Colonic mucosa (tissue), 4 donors: ENCODE measurements at regions not wholly inside any gene's neighbourhood (a gene's known extent, or its start where the extent isn't known, plus 50 kb on each side); places are given as distances from the start of the nearest gene placed in this dataset.

Experiments
- DNase-seq: peaks from one replicate; pipeline ENCODE4 v3.0.0-alpha.2; 2020
- H3K27ac ChIP-seq: fragments of 200-600 bp; one replicate; pipeline ENCODE4 v1.8.0; 2021
- H3K27me3 ChIP-seq: fragments of 200-600 bp; one replicate; pipeline ENCODE4 v1.8.0; 2021
- H3K36me3 ChIP-seq: fragments of 200-600 bp; one replicate; pipeline ENCODE4 v1.8.0; 2021
- H3K4me1 ChIP-seq: fragments of 200-600 bp; one replicate; pipeline ENCODE4 v1.8.0; 2021; ENCODE audit warnings: mild to moderate bottlenecking
- H3K4me3 ChIP-seq: fragments of 200-600 bp; one replicate; pipeline ENCODE4 v1.8.0; 2021
- H3K9ac ChIP-seq, 2 donors: one replicate each; pipeline ENCODE4 v1.7.0; 2013; ENCODE audit warnings: control low read depth in 2 of 2, low read depth in 2 of 2, low read length in 2 of 2
- H3K9me3 ChIP-seq: fragments of 200-600 bp; one replicate; pipeline ENCODE4 v1.8.0; 2021
- intact Hi-C: fragments of 100-400 bp; cut with DNase I; formaldehyde crosslinking; loops from one replicate; pipeline ENCODE4 v1.14.1; 2022
- TF ChIP-seq, protein P1 (sequence below): fragments of 200-600 bp; IDR thresholded peaks from one replicate; pipeline ENCODE4 v1.8.0; 2022; ENCODE audit warnings: antibody characterized with exemption, mild to moderate bottlenecking
- donor health status: healthy.
- donor health status: DM: no; HTN: no; CAD: no.
- donor health status: DM: no; HTN: no; CAD: no.

DNA sequence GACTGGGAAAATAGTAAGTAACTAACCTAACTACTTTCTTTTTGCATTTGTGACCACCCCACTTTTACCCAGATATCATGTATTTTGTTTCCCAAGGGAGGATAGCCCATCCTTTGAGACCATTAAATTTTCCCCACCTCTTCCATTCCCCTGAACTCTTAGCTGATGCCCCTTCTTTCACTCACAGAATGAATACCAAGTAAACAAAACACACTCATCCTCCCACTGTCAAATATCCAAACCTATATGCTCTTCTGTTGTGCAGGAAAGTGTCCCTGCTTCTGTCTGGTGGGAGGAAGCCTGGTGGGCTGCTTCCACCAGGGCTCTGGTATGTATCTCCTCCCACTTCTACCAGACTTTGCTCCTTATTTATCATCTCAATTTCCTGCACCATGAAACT, 64.6 kb upstream of the PARD3B start:
- no peak overlapping the region for H3K27ac ChIP-seq
- H3K27me3 ChIP-seq = no peaks in the 10 kb centered on the region
- H3K9me3 ChIP-seq = no peaks in the 10 kb centered on the region
- TF ChIP-seq, protein P1, sequence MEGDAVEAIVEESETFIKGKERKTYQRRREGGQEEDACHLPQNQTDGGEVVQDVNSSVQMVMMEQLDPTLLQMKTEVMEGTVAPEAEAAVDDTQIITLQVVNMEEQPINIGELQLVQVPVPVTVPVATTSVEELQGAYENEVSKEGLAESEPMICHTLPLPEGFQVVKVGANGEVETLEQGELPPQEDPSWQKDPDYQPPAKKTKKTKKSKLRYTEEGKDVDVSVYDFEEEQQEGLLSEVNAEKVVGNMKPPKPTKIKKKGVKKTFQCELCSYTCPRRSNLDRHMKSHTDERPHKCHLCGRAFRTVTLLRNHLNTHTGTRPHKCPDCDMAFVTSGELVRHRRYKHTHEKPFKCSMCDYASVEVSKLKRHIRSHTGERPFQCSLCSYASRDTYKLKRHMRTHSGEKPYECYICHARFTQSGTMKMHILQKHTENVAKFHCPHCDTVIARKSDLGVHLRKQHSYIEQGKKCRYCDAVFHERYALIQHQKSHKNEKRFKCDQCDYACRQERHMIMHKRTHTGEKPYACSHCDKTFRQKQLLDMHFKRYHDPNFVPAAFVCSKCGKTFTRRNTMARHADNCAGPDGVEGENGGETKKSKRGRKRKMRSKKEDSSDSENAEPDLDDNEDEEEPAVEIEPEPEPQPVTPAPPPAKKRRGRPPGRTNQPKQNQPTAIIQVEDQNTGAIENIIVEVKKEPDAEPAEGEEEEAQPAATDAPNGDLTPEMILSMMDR = no peak
- DNase-seq = no peak
- intact Hi-C loops = no loop called here
- H3K36me3 ChIP-seq = no peaks in the 10 kb centered on the region
- no peaks in the 10 kb centered on the region for H3K4me1 ChIP-seq
- H3K4me3 ChIP-seq = no peak overlapping the region
- no peak overlapping the region for H3K9ac ChIP-seq

DNA sequence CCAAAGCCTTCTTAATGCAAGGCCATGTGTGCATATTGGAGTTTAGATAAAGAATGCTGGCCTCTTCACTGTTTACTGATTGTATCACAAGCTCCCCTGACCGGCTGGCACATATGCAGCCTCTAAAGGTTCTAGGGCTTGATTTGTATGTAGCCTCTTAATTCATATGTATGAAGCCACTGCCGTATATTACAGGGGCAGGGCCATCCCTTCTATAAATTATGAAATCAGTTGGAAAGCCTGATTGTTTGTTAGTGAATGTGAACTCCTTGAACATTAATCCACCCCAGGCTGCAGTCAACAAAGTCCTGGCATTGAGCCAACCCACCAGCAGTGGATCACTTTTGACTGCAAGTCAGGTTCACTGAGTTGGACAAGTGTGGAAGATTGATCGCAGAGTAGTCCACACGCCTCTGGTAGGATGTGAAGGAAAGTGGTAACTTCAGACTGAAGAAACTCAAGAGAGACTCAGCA, 61.6 kb upstream of the PARD3B start:
- TF ChIP-seq, protein P1 = no peak
- no peak for DNase-seq
- intact Hi-C loops = no loop called here
- Histone ChIP-seq H3K27me3 (no peaks in the 10 kb centered on the region), H3K9ac (no peak overlapping the region), H3K9me3 (no peaks in the 10 kb centered on the region), H3K36me3 (no peaks in the 10 kb centered on the region), H3K4me1 (no peaks in the 10 kb centered on the region), H3K27ac (no peak overlapping the region), H3K4me3 (no peak overlapping the region)

DNA sequence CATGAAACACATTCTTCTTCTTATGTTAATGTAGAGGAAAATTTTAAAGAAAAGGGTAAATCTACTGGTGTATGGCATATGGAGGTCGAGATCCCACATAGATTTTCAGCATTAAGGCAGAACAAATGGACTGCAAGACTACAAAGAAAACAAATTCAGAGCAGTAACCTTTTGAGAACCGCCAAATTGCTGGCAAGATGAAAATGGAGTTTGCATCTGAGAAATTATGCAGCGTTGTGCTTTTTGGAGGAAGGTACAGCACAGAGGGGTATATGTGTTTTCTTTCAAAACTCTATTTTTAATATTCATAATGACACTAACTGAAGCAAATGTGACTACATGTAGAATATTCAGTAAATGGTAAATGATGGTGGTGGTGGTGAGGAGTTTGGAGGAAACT, 59.0 kb upstream of the PARD3B start:
- Histone ChIP-seq H3K36me3 (no peaks in the 10 kb centered on the region), H3K27ac (no peak overlapping the region), H3K4me1 (no peaks in the 10 kb centered on the region), H3K4me3 (no peak overlapping the region), H3K9me3 (no peaks in the 10 kb centered on the region), H3K9ac (no peak overlapping the region), H3K27me3 (no peaks in the 10 kb centered on the region)
- intact Hi-C loops = no loop called here
- no peak for DNase-seq
- TF ChIP-seq, protein P1 = no peak

DNA sequence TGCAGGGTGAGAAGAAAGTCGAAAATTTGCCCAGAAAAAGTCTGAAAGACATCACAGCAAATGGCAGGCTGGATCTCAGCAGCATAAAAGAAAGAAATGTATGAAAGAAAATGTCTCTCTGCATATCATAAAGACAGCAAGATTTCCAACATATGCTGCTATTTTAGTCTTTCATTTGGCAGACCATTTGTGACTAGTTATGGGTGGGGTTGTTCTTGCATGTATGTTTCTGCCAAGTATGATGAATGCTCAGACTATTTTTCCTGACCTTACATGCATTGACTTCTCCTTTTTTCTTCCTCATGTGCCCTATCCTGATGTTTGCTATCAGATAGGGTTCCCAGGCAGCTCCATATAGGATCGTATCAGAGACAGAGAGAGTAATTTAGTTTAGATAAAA, 58.5 kb upstream of the PARD3B start:
- H3K4me1 ChIP-seq = no peaks in the 10 kb centered on the region
- no peak overlapping the region for H3K4me3 ChIP-seq
- no peaks in the 10 kb centered on the region for H3K27me3 ChIP-seq
- H3K27ac ChIP-seq = no peak overlapping the region
- DNase-seq = no peak
- no peak overlapping the region for H3K9ac ChIP-seq
- intact Hi-C loops = no loop called here
- TF ChIP-seq, protein P1 = no peak
- H3K9me3 ChIP-seq = no peaks in the 10 kb centered on the region
- no peaks in the 10 kb centered on the region for H3K36me3 ChIP-seq

DNA sequence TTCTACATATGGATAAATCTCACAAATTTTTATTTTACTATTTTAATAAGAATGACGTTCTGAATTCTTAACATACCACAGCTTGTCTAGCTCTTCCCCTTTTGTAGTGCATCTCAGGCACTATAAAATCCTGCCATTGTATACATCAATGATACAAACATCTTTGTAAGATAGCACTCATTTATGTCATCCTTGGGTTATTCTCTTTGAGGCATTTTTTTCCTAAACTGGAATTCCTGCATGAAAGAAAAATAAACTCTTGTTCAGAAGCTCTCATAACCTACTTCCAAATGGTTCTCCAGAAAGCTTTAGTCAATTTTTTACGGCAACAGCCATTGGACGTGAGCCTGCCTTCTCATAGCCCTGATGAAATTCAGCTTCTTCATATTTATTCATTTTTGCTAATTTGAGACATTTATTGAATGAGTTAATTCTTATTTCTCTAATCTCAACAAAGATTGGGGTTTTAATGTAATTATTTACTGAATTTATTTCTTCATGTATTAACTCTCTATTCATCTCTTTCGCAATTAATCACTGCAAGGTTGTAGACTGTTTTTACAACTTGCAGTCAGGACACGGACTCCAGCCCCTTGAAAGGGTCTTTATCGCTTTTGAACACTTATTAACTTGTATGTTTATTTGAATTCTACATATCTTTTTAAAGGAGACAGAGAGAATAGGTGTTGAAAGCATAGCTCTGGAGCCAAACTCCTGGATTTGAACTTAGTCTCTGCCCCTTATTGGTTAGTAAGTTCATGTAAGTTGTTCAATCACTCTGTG, 57.6 kb upstream of the PARD3B start:
- H3K4me3 ChIP-seq = no peak overlapping the region
- no peak for DNase-seq
- no peak overlapping the region for H3K27ac ChIP-seq
- H3K36me3 ChIP-seq = no peaks in the 10 kb centered on the region
- TF ChIP-seq, protein P1 = no peak
- H3K9ac ChIP-seq = no peak overlapping the region
- H3K9me3 ChIP-seq = no peaks in the 10 kb centered on the region
- H3K27me3 ChIP-seq = no peaks in the 10 kb centered on the region
- intact Hi-C loops = no loop called here
- no peaks in the 10 kb centered on the region for H3K4me1 ChIP-seq
